ENCODE measurements at regions not wholly inside any gene's neighbourhood (a gene's known extent, or its start where the extent isn't known, plus 50 kb on each side); places are given as distances from the start of the nearest gene placed in this dataset.

DNA sequence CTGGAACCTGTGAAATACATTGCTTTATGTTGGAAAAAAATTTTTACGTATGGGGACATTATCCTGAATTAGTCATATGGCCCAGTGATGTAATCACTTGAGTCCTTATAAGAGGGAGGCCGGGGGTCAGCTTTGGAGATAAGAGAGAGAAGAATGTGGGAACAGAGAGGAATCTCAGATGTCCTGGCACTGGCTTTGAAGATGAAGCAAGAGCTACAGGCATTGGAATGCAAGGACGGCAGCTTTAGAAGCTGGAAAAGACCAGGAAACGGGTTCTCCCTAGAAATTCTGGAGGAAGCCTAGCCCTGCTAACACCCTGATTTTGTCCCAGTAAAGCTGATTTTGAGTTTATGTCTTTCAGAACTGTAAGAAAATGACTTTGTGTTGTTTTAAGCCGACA lies 1129.9 kb upstream of the GYPC start:
- no peak for DNase-seq

DNA sequence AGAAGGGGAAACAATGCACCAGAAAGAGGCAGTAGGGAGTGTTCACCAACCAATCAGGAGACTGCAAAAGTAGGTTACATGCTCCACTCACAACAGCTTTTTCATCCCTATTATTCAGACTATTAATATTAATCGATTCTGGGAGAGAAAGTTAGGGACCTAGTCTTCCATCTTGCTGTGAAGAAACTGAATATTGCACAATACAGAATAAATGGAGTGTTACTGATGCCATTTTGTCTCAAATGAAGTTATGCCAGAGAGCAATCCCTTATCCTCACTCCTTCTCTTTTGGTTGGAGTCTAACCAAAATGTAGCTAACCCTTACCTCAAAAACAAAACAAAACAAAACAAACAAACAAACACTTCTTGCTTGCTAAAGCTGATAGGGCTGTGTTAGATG lies 1120.9 kb upstream of the GYPC start:
- no peak for DNase-seq

DNA sequence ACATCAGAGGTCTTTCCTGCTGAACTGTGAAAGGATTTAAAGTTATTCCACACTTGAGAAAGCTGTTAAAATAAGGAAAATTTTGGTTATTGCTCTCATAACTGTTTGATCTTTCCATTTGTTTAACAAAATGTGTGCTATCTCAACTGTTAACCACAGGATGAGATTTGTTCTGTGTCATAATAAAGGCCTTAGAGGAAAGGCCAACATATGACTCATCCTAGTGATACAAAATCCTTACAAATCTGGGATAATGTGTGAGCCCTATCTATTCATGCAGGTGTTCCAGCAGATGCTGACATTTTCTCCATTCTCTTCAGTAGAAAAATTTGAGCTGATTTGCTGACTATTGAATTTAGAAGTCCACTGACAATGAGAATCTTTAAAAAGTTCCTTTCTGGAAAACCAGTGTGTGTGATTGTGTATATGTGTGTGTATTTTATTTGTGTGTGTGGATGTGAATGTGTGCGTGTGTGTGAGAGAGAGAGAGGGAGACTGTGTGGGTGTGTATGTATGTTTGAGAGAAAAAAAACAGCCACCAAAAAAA lies 1111.9 kb upstream of the GYPC start:
- no peak for DNase-seq

DNA sequence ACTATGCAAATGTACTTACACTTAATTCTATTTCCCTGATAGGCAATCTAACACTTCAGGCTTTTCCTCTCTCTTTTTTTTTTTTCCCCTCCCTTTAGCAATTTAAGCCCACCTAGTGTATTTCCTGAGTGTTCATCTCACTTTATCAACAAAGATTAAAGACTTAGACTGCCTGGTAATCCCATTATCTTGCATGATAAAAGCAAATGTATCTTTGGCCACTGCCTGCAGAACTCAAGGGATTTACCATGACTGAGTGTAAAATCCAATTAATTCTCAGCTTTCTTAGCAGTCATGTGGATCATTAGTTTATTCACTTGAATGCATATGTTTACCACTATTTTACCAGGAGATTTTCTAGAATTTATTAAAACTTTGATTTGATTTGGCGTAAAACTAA lies 1102.2 kb upstream of the GYPC start:
- no peak for DNase-seq

DNA sequence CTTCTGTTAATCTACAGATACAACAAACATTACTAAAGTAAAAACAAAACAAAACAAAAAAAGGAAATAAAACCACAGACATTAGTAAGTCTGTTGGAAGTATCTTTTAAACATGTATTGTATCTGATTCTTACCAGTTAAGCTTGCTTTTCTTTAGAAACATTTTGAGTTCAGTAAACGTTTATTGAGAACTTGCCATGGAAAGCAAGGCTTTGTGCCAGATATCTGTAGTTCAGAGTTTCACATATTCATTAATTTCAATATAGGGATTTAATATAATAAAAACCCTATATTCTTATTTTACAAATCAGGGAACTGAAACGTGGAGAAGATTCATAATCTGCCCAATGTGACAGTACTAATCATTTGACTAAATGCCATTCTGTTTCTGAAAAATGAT lies 1101.0 kb upstream of the GYPC start:
- DNase-seq = no peak

DNA sequence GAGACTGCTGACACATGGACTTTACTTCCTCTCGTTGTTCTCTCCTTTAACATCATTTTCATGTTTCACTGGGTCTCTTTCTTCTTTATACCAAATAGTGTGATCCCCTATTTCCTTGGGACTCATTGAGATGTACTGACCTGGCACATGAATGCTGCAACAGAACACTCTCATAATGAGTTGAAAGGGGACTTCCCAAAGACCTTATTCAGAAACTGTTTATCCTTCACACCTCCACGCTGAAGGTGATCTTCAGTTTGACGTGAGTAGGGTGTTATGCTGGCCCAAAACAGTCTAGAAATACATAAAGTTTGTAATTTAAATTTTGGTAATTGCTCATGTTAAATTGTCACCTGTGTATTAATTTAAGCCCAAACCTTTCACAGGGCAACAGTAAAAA lies 1096.8 kb upstream of the GYPC start:
- no peak for DNase-seq

DNA sequence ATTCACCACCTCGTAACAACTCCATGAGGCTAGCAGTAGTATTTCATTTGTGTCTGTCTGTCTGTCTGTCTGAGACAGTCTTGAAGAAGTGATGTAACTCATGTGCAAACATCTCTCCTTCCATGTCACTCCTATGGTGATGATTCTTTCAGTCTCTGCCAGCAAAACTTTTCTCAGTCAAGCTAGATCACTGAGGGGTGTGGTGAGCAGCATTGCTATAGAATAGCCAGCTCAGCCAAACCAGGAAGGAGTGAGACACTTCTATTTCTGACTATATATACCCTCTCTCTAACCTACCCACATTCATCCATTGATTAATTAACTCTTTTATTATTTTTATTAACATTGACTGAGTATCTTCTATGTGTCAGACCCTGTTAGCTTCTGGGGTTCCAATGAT lies 1095.1 kb upstream of the GYPC start:
- no peak for DNase-seq

DNA sequence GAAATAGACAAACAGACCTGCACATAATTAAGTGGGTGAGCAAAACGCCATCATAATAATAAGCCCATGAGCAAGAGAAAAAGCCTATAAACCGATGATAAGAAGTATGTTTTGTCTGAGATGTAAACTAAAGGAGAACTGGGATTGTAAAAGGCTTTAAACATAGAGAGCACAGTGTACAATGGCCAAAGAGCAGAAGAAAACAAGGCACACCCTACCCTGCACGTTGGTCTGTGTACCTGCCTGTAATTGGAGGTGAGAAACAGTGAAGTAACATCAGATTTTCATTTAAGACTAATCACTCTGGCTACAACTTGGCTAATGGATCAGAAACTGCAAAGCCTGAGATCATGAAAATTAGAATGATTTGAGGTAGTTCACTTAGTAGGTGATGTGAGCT lies 1094.7 kb upstream of the GYPC start:
- DNase-seq = no peak

DNA sequence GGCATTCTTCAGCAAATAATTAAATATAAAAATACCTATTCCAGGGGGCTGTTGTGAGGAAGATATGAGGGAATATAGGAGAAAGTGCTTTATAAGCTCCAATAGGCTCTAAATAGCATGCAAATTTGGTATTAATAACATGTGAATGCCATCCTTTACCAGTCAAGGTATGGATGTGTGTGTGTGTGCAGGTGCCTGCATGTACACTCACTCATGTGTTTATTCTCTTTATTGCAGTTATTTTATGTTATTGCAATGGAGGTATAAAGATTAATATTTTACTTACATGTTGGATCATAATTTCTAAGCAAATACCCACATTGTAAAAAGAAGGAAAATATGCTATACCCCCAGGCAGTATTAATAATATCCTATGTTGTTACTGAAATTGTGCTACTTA lies 1093.0 kb upstream of the GYPC start:
- no peak for DNase-seq

DNA sequence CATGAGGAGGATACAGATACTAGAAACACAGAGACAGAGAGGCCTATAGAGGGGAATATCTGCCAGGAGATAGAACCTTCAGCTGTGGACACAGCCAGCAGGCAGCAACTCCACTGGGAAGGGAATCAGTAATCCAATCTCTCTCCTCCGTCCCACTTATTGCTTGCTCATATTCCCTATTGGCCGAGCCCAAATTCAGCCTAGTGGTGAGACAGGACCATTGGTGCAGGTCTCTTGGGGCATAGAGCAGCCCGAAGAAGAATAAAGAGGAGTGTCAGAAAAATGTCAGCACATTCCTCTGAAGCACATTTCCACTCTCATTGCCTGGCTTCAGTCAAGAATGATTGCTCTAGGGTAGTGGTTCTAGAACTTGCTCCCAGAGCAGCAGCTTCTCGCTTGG lies 1091.5 kb upstream of the GYPC start:
- no peak for DNase-seq

DNA sequence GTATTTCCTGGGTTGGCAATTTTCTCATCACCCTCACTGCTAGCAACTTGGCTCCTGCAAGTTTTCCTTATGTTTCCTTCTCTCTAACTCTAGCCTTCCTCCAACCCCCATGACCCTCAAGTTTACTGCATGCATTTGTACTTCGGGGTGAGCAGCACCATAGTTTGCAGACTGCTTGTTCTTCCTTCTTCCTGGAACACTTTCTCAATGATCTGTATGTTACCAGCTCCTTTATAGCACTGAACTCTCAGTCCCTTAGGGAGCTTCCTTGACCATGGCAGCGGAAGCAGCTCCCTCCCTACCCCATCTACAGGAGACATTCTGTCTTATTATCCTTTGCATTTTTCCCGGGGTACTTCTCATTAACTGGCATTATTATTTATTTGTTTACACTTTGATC lies 1089.5 kb upstream of the GYPC start:
- DNase-seq = no peak

DNA sequence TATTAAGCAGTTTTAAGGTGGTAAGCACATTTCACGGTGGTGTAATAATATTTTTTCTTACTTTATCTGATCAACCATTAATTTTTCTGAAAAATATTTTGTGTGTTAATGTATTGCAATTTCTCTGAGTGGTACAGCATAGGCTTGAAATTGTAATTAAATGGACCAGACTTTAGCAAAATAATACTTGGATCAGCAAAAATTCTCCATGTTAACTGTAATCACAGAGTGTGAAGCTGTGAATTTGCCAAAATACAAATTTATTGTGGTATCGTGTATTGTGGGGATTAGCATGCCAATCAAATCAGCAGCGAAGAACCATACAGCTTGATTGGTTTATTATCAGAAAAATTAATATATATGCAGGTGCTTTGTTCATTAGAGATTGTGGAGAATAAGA lies 1088.9 kb upstream of the GYPC start:
- DNase-seq = no peak

DNA sequence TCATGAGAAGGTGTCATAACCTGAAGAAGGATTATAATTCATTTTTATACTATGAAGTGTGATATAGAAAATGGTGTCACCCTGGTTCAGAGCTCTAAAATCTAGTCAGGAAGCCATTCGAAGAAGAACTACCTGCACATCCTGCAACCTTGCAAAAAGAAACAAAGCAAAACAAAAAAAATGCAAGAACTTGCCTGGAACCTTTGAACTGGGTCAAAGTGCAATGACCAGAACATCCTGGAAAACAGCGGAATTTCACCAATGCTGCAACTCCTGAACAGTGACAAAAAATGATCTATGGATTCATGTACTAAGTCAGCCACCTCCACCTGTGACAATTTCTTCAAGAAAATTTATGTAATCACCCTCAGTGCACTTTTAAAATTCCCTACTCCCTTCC lies 1083.3 kb upstream of the GYPC start:
- no peak for DNase-seq

DNA sequence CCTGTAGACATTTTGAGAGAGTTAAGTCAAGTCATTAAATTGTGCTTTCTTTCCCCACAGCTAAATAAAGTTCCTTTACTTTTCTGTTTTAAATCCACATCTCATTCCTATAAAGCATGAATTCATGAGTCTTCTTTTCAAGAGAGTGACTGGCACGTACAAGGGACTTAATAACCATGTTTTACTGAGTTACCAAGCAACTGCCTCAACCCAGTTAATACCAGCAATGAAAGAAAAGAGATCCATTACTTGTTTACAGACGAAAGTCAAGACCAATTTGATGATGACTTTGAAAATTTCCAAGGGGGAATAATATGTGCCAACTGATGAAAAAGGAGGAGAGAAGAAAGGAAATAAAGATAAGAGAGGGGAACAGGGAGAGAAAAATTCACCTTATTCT lies 1082.5 kb upstream of the GYPC start:
- no peak for DNase-seq

DNA sequence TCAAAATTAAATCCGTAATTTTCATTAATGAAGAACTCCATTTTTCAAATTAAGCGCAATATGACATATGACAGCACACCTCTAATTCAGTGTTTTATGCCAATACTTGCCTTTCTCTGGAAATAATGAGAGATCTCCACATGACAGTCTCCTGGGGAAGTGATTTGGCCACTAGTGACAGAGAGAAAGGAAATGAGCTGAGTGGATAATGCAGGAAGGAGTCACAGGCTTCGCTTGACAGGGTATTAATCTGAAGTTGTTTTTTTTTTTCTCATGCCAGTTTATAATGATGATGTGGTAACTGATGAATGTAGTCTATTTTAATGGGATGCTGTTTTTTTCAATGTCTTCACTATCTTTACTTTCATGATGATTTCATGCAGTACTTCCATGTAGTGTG lies 1079.4 kb upstream of the GYPC start:
- no peak for DNase-seq

DNA sequence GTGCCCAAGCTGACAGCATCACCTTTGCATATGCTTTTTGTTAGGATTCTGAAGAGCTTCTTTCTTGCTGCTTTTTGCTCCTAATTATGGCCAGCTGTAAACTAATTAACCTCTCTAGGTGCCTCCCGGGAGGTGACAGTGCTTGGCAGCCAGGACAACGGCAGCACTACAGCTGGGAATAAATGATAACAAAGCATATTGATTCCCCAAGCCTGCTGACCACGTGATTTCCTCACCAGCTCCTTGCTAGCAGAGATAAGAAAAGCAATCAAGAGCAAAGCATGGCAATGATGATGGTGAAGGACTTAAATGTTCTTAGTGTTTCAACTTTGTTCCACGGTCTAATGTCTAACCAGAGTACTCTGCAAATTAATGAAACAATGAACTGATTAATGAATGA lies 1074.4 kb upstream of the GYPC start:
- DNase-seq = no peak

DNA sequence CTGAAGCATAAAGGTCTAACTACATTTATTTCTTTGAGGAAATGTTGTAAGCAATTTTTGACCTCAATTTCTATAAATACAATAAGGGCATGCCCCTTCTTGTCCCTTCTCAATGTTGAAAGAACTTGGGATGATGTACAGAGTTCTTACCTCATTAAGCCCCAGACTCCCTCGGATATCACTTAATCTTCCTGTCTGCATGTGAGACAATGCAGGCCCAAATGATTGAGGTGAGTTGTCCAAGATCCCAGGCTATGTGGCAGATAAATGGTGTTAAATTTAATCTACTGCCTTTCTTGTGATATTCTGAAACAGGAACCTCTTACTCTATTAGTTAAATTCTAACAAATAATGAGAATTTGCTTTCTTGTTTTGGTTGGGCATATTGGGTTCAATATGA lies 1073.4 kb upstream of the GYPC start:
- DNase-seq = no peak

DNA sequence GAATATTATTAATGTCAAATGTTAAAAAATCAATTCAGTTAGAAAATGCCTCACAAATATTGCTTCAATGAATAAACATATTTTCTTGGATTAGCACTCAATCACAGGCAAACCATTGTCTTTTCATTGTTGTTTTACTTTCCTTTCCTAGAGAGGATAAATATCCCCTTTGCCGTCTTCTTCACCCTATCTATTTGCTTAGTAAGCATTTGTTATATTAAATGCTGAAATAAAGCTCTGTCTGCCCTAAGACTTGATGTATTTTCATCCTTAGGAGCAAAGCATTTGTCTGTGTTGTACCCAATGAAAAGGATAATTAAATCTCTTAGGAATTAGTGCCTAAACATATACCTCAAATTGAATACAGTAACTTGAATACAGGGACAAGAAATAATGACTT lies 1071.2 kb upstream of the GYPC start:
- no peak for DNase-seq

DNA sequence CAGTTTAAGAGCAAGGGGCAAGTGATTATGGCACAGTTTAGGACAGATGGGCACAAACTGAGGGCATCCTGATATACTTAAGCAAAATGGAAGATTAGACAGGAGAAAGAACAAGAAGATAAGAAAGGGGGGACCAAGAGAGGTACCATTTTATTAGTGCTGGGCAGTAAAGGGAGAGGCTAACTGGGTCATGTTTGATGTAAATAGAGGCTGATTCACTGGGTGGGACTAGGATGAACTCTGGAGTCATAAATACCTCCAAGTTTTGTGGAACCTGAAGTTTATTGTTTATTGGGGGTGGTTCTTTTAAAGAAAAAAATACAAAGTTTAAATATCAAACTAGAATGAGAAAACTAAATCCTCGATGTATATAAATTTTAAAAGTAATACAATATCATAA lies 1067.2 kb upstream of the GYPC start:
- DNase-seq = no peak

DNA sequence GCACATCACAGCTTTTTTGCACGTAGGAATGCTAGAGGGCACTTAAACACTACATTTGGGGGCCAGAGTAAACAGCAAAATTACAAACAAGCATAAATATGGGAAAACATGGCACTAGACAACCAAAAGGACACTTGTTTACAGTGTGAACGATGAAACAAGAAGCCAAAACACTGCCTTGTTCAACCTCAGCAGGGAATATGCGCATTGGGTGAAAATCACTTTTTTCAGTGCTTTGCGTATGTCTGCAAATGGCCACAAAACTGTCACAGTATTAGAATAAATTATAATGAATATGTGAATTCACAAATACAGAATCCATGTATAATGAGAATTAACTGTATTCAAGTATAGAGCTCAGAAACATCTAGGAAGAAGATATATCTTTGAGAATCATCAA lies 1064.0 kb upstream of the GYPC start:
- no peak for DNase-seq

DNA sequence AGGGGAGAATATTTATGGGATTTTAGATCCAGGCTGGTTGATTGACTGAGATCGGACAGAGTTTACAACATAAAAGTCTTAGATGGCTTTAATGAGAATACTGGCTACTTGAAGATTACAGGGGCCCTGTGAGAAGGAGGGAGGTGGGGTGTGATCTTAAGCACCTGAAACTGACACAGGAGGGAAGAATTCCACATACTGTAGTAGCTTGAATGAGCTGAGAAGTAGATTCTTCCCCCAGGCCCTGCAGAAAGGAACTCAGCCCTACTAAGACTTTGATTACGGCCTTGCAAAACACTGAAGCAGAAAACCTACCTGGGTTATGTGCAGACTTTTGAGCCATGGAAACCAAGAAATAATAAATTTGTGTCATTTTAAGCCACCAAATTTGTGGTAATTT lies 1062.9 kb upstream of the GYPC start:
- no peak for DNase-seq

DNA sequence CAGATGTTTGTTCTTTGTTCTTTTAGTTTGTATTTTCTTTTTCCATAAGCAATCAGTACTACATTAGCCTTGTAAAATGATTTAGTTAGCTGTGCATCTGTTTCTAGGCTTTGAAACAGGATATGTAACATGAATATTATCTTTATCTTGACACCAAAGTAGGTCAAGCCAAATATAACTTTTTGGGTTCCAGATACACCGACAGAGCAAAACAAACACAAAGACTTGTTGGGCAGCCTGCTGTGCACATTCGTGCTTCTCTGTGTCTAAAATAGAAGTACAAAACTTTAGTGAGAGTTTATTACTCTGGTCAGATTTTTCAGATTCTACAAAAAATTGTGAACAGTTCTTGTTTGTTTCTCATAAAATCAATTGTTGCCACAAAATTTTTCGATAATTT lies 1059.3 kb upstream of the GYPC start:
- no peak for DNase-seq

DNA sequence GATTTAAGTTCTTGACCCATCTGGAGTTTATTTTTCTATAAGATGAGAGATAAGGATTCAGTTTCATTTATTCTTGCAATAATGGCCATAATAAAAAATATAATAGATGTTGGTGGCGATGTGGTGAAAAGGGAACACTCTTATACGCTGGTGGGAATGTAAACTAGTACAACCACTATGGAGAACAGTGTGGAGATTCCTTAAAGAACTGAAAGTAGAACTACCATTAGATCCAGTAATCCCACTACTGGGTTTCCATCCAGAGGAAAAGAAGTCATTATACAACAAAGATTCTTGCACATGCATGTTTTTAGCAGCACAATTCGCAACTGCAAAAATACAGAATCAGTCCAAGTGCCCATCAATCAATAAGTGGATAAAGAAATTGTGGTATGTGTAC lies 1040.5 kb upstream of the GYPC start:
- no peak for DNase-seq

DNA sequence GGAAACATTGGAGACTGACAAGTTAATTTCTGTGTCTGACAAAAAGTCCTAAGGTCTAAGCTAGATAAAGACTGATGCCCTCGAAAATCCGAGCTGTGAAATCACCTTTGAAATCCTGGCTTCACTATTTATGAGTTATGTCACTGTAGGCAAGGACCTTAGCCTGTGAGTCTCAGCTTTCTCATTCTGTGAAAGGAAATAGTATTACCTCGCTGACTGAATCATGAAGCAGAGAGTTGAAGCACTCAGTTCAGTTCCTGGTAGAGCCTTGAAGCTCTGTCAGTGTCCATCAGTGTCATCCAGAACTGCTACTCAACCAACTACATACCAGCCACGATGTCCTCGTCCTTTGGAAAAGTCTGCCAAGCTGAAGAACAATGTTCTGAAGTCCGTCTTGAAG lies 1025.6 kb upstream of the GYPC start:
- DNase-seq = no peak

DNA sequence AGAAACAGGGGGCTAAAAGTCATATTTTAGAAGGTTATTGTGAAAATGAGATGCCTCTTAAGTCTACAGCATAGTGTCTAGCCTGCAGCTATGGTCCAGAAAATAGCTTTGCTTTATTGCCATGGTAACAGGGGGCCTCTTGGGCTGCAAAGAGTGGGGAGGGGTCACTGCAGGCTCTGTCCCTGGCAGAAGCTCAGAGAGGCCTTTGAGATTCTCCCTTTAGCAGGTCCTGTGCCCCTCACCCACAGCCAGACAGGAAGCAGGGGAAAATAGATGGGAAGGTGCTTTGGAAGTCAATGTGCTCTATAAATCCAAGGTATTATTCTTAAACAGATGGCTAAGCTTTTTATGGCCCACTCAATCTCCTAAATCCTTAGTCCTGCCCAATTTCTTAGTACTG lies 1021.3 kb upstream of the GYPC start:
- DNase-seq = no peak

DNA sequence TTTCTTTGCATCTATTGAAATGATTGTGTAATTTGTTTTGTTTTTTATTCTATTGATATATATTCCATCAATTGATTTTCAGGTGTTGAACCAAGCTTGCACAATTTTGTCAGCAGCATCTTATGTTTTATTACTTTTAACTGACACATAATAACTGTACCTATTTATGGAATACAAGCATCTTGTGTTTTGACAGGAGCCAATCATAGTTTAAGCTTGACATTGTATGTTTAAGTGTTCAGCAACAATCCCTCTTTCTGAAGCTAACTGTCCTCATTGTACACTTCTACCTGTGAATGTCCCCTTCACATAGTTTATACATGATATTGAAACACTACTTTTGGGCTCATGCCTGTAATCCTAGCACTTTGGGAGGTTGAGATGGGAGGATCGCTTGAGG lies 1017.6 kb upstream of the GYPC start:
- no peak for DNase-seq
